Left forelimb (tissue), 1 donor: ENCODE measurements at regions not wholly inside any gene's neighbourhood (a gene's known extent, or its start where the extent isn't known, plus 50 kb on each side); places are given as distances from the start of the nearest gene placed in this dataset.
A peak's percentile ranks its signal among the peaks of the same experiment; 100 is the strongest.
"Not testable (repeated sequence)": the region's sequence is repeated elsewhere in the genome, so short reads cannot be mapped to it uniquely, and the experiment has no call there.

Source experiments
- DNase-seq: peaks from one replicate; pipeline ENCODE4 v3.0.0-alpha.2; 2018; ENCODE audit warnings: low spot score

- DNase-seq = no peak
Observed at GRCh38 chr10:6926971-6927370, 346.9 kb upstream of the PRKCQ start.

DNA sequence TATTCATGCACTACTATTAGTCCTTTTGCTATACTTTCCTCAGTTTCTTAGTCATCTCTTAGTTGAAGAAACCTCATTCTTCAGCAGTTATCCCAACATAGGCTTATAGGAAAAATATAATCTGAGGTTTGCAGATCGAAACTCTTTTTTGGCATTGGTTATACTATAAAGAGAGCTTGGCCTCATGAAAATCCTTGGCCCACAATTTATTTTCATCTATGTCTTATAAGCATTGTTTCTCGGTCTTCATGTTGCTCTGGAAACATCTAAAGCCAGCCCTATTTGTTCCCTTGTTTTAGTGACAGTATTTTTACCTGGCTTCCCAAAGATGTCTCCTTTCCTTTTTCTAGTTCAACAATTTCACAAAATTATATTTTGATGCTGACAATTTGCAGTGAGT, 345.1 kb upstream of the PRKCQ start:
- DNase-seq = no peak

DNA sequence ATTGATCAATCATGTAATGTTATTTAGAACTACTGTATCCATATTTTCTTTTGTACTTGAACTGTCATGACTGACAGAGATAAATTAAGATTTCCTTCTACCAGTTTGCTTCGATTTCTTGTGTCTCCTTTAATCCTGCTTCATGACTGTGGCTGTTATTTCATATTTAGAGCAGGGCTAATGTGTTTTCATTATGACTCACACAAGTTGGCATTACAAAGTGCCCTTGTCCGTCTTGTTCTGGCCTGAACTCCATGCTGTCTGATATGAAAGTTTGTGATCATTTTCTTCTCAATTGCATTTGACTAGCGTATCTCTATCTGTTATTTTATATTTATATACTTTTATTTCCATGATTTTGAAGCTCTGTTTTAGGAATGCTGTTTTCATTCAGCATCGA, 344.1 kb upstream of the PRKCQ start:
- no peak for DNase-seq

DNA sequence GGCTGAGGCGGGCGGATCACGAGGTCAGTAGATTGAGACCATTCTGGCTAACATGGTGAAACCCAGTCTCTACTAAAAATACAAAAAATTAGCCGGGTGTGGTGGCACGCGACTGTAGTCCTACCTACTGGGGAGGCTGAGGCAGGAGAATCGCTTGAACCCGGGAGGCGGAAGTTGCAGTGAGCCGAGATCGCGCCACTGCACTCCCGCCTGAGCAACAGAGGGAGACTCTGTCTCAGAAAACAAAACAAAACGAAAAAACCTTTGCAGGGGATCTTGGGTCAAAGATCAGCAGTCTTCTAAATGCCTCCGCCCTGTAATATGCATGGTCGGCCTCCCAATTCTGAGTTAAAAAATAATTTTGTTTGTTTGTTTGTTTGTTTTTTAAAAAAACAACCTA, 340.9 kb upstream of the PRKCQ start:
- not testable (repeated sequence) for DNase-seq

DNA sequence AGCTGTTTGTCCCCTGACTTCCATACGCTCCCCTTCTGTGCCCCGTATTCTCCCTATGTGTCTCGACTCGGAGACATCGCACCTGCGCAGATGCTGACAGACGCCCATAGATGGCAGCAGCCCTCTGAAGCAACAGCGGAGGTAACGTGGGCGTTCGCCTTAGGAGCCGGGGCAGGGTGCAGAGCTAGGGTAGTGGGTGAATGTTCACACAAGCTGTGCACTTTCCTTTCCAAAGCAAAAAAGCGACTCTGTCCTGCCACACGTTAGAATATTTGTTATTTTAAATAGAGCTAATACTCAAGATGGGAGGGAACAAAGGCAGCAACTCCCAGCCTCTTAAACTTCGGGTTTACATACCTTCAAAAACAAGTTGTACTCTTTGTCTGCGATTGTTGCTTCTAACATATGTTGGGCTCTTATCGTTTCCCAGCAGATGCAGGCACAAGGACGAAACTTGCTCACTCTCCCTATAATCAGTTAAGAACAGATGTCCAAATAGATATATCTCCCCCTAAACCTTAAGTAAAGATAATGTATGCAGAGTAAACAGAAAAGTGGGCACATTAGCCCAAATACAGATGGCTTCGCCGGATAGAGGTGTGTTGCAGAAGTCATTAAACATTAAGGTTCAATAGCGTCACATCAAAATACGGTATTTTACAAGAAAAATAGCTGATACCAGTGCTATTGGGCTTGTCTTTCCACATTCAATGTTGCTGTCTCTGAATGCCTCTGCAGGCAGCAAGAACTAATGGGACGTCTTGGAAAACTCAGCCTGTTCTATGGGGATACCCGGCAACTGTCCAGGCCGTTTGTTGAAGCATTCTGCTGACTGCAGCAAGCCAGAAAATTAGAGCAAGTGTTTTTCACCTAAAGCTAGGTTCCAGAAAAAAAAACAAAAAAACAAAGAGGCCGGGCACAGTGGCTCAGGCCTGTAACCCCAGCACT, 340.3 kb upstream of the PRKCQ start:
- DNase-seq = peak; percentile 74

DNA sequence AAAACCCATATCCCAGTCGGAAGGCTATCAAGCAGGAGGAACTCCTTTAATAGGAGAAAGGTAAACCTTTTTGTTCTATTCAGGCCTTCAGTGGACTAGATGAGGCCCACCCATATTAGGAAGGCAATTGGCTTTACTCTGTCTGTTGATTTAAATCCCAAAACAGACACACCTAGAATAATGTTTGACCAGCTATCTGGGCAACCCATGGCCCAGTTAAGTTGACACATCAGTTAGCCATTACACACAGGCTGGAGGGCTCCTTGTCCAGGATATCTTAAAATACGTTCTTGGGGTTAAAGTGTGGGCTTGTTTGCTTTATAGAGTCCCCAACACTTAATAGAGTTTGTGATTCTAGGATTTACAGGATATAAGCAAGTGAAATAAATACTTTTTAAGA, 339.0 kb upstream of the PRKCQ start:
- DNase-seq = no peak

GRCh38 chr10:6918305-6918704, 338.2 kb upstream of the PRKCQ start:
- no peak for DNase-seq

DNA sequence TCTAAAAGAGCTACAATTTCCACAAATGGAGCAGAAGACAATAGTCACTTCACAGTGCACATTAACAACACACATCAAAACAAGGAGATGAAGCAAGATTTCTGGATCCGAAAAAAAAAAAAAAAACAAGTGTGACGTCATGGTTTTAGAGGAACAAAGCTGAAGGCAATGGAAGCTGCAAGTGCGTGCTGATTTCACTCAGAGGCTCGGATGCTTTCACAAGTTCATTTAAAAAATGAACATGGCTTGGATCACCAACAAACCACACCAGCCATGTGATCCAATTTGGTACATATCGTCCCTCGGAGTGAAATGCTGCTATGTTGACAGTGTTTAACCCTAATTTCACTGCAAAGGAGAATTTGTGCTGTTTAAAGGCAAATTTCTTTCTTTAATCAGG, 337.0 kb upstream of the PRKCQ start:
- DNase-seq = no peak

- DNase-seq = no peak
Observed at GRCh38 chr10:6916601-6917000, 336.5 kb upstream of the PRKCQ start.

DNA sequence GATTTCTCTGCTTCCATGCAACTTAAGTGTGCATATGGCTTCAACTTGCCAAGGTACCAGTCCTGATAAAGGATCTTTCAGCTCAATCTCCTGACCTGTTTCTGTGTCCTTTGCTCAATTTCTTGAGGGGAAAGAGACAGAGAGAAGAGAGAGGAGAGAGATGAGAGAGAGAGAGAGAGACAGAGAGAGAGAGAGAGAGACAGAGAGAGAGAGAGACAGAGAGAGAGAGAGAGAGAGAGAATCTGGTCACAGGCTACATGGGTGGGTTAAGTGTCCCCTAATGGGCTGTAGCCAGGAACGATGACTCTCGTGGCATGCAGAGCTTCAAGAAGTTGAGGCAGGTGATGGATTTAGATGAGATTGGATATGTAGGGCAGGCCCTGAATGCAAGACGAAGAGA, 335.2 kb upstream of the PRKCQ start:
- DNase-seq = no peak

DNA sequence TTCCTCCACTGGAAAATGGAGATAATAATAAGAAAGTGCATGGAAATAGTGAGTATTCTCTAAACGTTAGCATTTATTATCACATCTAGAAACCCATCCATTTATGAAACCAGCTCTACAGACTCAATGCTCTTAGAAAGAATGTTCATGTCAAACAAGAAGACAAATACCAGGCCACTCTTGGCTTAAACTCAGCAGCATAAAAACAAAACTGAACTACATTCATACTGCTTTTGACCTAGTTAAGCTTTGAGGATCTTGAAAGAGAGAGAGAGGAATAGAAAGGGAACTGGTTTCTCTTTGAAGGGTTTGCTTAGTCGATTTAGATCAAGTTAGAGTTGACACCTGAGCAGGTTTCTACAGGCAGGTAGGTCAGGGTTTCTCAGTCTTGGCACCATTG, 332.9 kb upstream of the PRKCQ start:
- no peak for DNase-seq

DNA sequence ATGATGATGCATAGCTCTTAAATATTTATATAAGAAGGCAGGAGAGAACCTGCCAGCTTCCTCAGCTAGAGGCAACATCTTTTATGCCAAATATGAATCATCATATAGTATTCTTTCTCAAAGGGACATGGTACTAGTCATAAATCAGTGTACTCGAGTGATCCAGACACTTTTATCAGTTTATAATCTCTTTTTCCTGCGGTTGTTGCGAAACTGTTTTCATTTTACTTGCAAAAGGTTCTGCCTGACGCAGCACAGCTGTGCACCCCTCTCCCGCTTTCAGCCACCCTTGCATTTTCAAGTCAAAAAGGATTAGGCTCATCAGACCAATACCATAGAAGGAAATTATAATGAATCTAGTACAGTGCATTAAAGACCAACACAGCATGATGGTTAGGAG, 332.3 kb upstream of the PRKCQ start:
- no peak for DNase-seq

DNA sequence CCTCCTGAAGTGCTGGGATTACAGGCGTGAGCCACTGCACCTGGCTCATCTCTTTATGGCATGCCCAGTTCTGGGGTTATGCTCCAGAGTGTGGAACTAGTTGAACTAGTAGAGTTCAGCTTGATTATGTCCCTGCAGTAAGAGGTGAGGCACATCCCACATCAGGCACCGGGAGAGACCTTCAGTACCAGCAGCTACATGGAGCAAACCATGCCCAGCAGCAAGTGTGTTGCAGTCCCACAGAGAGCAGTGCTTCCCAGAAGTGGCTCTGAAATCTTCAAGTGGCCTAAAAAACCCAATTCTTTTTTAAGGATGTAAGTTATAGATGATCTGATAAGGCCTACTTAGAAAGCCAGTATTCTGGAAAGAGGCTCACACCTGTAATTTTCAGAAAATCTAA, 331.9 kb upstream of the PRKCQ start:
- DNase-seq = no peak

- DNase-seq = no peak
Observed at GRCh38 chr10:6909905-6910560, 330.0 kb upstream of the PRKCQ start.

DNA sequence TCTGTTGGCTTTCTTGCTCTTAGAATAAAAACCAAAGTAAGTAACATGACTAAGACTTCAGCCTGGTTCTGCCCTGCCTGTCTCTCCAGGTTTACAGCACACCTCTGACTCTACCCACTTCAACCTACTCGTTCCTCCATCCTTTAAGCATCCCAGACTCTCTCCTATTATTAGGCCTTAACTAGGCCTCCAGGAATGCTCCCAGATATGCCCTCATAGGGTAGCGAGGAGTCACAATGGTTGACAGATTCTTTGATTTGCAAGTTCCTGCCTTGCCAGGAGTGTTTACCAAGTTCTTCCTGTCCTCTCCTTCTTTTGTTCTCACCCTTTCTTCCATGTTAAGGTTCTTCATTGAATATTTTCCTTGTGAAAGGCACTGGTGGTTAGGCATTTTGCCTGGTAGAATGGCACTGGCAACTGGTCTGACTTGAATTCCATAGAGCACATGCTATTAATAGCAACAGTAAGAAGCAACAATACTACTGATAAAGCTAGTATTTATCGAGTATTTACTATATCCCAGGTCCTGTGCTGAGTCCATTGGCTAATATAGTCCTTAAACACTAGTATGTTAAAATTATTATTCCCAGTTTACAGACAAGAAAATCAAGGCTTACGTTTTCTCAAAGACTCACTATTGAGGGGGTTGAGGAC, 327.9 kb upstream of the PRKCQ start:
- no peak for DNase-seq

- DNase-seq = no peak
Observed at GRCh38 chr10:6894405-6894804, 314.3 kb upstream of the PRKCQ start.

DNA sequence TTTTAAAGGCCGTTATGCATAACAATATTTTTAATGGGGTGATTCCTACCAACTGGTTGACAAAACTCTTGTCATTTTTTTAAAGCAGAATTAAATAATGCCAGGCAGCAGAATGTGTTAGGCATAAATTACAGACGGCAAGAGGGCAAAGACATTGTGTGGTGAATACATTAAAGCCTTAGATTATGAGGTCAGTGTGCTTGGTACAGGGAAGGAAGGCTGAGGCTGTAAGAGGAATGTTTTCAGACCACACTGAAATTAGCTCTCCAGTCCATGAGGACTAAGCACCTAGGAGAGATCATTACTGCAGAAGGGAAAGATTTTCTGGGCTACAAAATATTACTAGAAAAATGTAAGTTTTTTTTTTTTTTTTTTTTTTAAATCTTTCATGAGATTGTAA, 312.8 kb upstream of the PRKCQ start:
- DNase-seq = no peak

GRCh38 chr10:6891924-6892323, 311.8 kb upstream of the PRKCQ start:
- DNase-seq = no peak

- DNase-seq = no peak
Observed at GRCh38 chr10:6889718-6890117, 309.6 kb upstream of the PRKCQ start.

DNA sequence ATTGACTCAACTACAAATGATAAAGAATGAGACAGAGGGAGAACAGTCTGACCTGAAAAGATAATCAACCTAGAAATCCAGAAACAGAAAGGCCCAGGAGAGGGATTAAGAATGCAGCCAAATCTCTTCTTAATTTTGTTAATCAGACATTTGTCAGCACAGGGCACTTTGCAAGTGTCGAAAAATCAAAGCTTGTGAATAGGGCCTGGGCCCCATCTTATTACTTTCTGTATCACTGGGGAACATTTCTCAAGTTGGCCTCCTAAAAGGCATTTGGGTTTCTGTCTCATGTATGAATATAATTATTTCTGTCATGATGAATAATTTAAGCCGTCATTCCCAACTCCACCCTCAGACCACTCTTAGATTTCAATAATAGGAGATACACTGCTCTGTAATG, 308.4 kb upstream of the PRKCQ start:
- DNase-seq = no peak

GRCh38 chr10:6885284-6885683, 305.2 kb upstream of the PRKCQ start:
- no peak for DNase-seq

DNA sequence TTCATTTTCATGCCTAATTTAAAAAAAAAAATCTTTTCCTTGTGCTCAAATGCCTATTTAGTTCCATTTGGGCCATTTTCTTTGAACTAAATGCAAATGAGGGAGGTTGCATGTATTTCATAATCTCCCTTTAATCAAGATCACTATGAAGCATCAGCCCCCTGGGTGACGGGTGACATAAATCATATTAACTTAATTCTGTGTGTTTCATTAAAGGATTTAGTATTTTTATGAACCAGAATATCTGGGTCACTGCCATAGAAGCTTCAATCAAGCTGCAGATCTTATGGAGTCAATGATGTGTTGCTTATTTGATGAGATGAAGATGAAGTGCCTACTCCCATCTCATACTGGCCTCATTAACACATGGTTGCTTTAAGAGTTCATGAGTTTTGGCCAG, 301.9 kb upstream of the PRKCQ start:
- no peak for DNase-seq
